Common myeloid progenitor, CD34-positive (primary cell): ENCODE measurements at regions not wholly inside any gene's neighbourhood (a gene's known extent, or its start where the extent isn't known, plus 50 kb on each side); places are given as distances from the start of the nearest gene placed in this dataset.

Source experiments
- CTCF ChIA-PET: fragments of 350-600 bp; sonication (Branson Sonifier 250); formaldehyde crosslinking; loops from one replicate; lab custom pipeline; 2021; ENCODE audit warnings: antibody characterized with exemption; lab: Charles Lee
- POLR2A ChIA-PET: fragments of 350-600 bp; sonication (Branson Sonifier 250); formaldehyde crosslinking; loops from one replicate; lab custom pipeline; 2021; ENCODE audit warnings: antibody characterized with exemption; lab: Charles Lee
- DNase-seq, 3 donors: peaks; one replicate each; pipeline versions ENCODE4 v3.0.0 to v3.0.0-alpha.2; 2013
- H3K27ac ChIP-seq, 2 experiments: 1 replicate in 1 of 2; 2 replicates in 1 of 2; pipeline ENCODE4 v1.7.0; 2013; ENCODE audit warnings: inconsistent platforms in 2 of 2, low read length in 2 of 2, mild to moderate bottlenecking in 2 of 2, low read depth in 1 of 2, moderate library complexity in 1 of 2; ENCODE audit not compliant: severe bottlenecking in 2 of 2, insufficient read depth in 1 of 2, poor library complexity in 1 of 2
- H3K27me3 ChIP-seq, 5 experiments: replicated peaks in 2 of 5; 1 replicate in 3 of 5; 2 replicates in 2 of 5; pipeline versions ENCODE4 v1.6.1 to v1.7.0; 2013; ENCODE audit warnings: low read length in 4 of 5, mild to moderate bottlenecking in 2 of 5, moderate library complexity in 2 of 5, inconsistent platforms in 1 of 5; ENCODE audit not compliant: insufficient read depth in 5 of 5, control insufficient read depth in 4 of 5
- H3K36me3 ChIP-seq, 4 experiments: 1 replicate in 2 of 4; 2 replicates in 2 of 4; pipeline versions ENCODE4 v1.6.1 to v1.7.0; 2013; ENCODE audit warnings: low read length in 3 of 4, control low read depth in 1 of 4, mild to moderate bottlenecking in 1 of 4; ENCODE audit not compliant: control insufficient read depth in 4 of 4, insufficient read depth in 4 of 4
- H3K4me1 ChIP-seq, 4 experiments: 1 replicate in 3 of 4; 2 replicates in 1 of 4; pipeline versions ENCODE4 v1.6.1 to v1.7.1; 2013; ENCODE audit warnings: low read length in 3 of 4, mild to moderate bottlenecking in 3 of 4, control low read depth in 1 of 4, inconsistent platforms in 1 of 4, moderate library complexity in 1 of 4; ENCODE audit not compliant: control insufficient read depth in 4 of 4, insufficient read depth in 4 of 4; ENCODE audit errors: control extremely low read depth in 1 of 4
- H3K4me3 ChIP-seq, 7 experiments: 1 replicate in 4 of 7; 2 replicates in 3 of 7; pipeline versions ENCODE4 v1.5.1 to v1.7.0; 2013; ENCODE audit warnings: mild to moderate bottlenecking in 7 of 7, low read length in 6 of 7, moderate library complexity in 6 of 7, inconsistent platforms in 2 of 7, low read depth in 2 of 7, control low read depth in 1 of 7; ENCODE audit not compliant: insufficient read depth in 4 of 7, control insufficient read depth in 1 of 7; ENCODE audit errors: extremely low read depth in 1 of 7
- H3K9me3 ChIP-seq, 5 experiments: 1 replicate in 4 of 5; 2 replicates in 1 of 5; pipeline versions ENCODE4 v1.6.1 to v1.7.1; 2013; ENCODE audit warnings: low read length in 4 of 5, mild to moderate bottlenecking in 2 of 5, inconsistent platforms in 1 of 5, low read depth in 1 of 5, moderate library complexity in 1 of 5; ENCODE audit not compliant: control insufficient read depth in 4 of 5, insufficient read depth in 2 of 5; ENCODE audit errors: control extremely low read depth in 1 of 5
- WGBS: methylation state at CpG from one replicate; pipeline ENCODE4 v1.1.5; 2013; ENCODE audit not compliant: insufficient coverage; 5-methylcytosine and 5-hydroxymethylcytosine counted together

GRCh38 chr1:63101336-63101735 is 221.0 kb upstream of the FOXD3 start:
- WGBS: 100% methylated on average over 1 of the region's 3 CpGs
- DNase-seq: no peak
- Histone ChIP-seq H3K9me3 (no peaks in the 10 kb centered on the region), H3K4me3 (no peak overlapping the region), H3K4me1 (no peaks in the 10 kb centered on the region), H3K27ac (no peak overlapping the region), H3K36me3 (no peaks in the 10 kb centered on the region), H3K27me3 (peaks cover 0 to 1% (median 0%) of the 10 kb centered on the region in 5 experiments)
- CTCF ChIA-PET: no interaction called here
- POLR2A ChIA-PET: no interaction called here

DNA sequence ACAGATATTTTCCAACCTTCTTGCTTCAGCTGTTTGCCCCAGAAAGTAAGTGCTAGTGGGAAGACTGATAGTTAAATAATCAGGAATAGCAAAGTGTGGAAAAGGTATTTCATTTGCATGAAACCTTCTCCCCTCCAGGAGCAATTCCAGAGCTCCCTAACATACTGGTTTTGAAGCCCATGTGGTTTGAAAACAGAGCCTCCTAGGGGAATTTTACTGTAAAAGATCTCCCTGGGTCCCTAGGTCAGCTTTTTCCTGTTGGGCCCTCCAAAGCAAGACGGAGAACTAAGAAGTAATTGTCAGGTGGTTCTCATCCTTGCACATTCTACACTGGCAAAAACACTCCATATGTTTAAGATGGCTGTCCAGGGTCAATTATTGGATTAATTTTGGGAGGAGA is 218.7 kb upstream of the FOXD3 start:
- peaks cover 0 to 7% (median 0%) of the 10 kb centered on the region in 5 experiments for H3K27me3 ChIP-seq
- CTCF ChIA-PET: interaction anchor here (1.1 kb wide), 1 partner anchor 45 kb away, joined by 3 read pairs; no protein-coding TSS in a partner anchor
- no peaks in the 10 kb centered on the region for H3K9me3 ChIP-seq
- H3K4me1 ChIP-seq: no peaks in the 10 kb centered on the region
- no peak for DNase-seq
- POLR2A ChIA-PET: no interaction called here
- H3K27ac ChIP-seq: no peak overlapping the region
- H3K4me3 ChIP-seq: no peak overlapping the region
- WGBS: no CpG with 5 or more reads among the region's 1 CpG
- no peaks in the 10 kb centered on the region for H3K36me3 ChIP-seq

GRCh38 chr1:63107066-63107465 is 215.3 kb upstream of the FOXD3 start:
- H3K36me3 ChIP-seq: no peaks in the 10 kb centered on the region
- H3K9me3 ChIP-seq: no peaks in the 10 kb centered on the region
- ChIA-PET CTCF (no interaction called here), POLR2A (no interaction called here)
- no peaks in the 10 kb centered on the region for H3K4me1 ChIP-seq
- H3K4me3 ChIP-seq: no peak overlapping the region
- no peak for DNase-seq
- no peak overlapping the region for H3K27ac ChIP-seq
- H3K27me3 ChIP-seq: peaks cover 0 to 10% (median 2%) of the 10 kb centered on the region in 5 experiments
- WGBS: no CpG with 5 or more reads among the region's 1 CpG

- no peaks in the 10 kb centered on the region for H3K9me3 ChIP-seq
- POLR2A ChIA-PET: no interaction called here
- WGBS: no CpG with 5 or more reads among the region's 1 CpG
- no peak overlapping the region for H3K4me3 ChIP-seq
- H3K4me1 ChIP-seq: no peaks in the 10 kb centered on the region
- CTCF ChIA-PET: no interaction called here
- no peak for DNase-seq
- peaks cover 0 to 14% (median 2%) of the 10 kb centered on the region in 5 experiments for H3K27me3 ChIP-seq
- no peaks in the 10 kb centered on the region for H3K36me3 ChIP-seq
- no peak overlapping the region for H3K27ac ChIP-seq
Measured at GRCh38 chr1:63108206-63108605, 214.2 kb upstream of the FOXD3 start.

DNA sequence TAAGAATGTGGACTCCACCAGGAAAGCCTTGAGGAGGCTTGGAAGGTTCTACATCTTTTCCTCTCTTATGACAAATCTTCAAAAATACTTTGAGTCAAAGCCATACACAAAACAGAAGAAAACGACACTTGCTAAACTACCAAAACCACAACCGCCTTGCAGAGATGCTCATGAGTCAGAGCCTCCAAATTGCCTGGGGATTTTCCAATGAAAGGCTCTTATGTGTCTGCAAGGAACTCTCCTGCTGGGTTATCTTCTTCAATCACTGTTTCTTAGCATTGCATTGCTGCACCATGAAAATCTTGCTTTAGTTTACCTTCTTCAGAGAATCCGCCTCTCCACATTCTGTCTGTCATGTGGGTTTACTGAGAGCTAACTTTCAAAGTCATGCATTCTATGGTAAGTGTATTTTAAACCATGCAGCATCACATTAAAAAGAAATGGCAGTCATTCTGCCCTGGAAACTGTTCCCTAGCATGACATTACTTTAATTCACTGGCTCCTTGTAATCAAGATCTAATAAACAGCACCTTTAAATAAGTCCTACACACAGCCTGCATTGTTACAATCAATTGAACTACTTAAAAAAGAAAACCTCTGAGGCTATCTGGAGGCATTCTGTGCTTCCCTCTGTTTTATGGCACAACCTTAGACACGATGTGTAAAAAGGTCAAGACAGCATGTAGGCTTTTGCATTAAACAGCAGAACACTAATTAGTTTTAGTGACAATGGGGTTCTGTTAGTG is 210.0 kb upstream of the FOXD3 start:
- no peaks in the 10 kb centered on the region for H3K4me1 ChIP-seq
- H3K27me3 ChIP-seq: peaks cover 0 to 13% (median 2%) of the 10 kb centered on the region in 5 experiments
- peak in 2 of 3 donors; percentile 3 to 6 for DNase-seq
- H3K27ac ChIP-seq: no peak overlapping the region
- no peak overlapping the region for H3K4me3 ChIP-seq
- H3K36me3 ChIP-seq: no peaks in the 10 kb centered on the region
- CTCF ChIA-PET: no interaction called here
- POLR2A ChIA-PET: no interaction called here
- H3K9me3 ChIP-seq: no peaks in the 10 kb centered on the region
- 85% methylated on average over 2 of the region's 4 CpGs for WGBS

DNA sequence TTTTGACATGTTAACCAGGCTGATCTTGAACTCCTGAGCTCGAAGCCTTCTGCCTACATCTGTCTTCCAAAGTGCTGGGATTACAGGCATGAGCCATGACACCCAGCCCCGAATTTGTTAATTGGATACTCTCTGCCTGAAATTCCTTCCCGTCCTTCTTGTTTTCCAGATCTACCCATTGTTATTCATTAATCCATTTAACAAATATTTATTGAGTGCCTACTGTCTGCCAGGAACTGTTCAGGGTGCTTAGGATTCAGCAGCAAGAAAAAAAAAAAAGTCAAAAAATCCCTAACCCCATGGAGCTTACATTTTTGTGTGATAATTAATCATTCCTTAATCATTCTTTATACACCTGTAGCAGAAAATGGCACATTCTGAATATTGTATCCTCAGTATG is 206.8 kb upstream of the FOXD3 start:
- POLR2A ChIA-PET: no interaction called here
- Histone ChIP-seq H3K4me3 (no peak overlapping the region), H3K4me1 (no peaks in the 10 kb centered on the region), H3K27ac (no peak overlapping the region), H3K9me3 (no peaks in the 10 kb centered on the region), H3K27me3 (peaks cover 0 to 9% (median 0%) of the 10 kb centered on the region in 5 experiments), H3K36me3 (no peaks in the 10 kb centered on the region)
- 100% methylated on average over 1 of the region's 3 CpGs for WGBS
- DNase-seq: no peak
- CTCF ChIA-PET: no interaction called here

- no peak for DNase-seq
- POLR2A ChIA-PET: no interaction called here
- Histone ChIP-seq H3K27ac (no peak overlapping the region), H3K9me3 (no peaks in the 10 kb centered on the region), H3K36me3 (no peaks in the 10 kb centered on the region), H3K4me1 (no peaks in the 10 kb centered on the region), H3K4me3 (no peak overlapping the region), H3K27me3 (peaks cover 0 to 8% (median 0%) of the 10 kb centered on the region in 5 experiments)
- CTCF ChIA-PET: no interaction called here
Measured at GRCh38 chr1:63116016-63116415, 206.4 kb upstream of the FOXD3 start.
